Neural progenitor cell (in vitro differentiated cells): ENCODE measurements at regions not wholly inside any gene's neighbourhood (a gene's known extent, or its start where the extent isn't known, plus 50 kb on each side); places are given as distances from the start of the nearest gene placed in this dataset.

ENCODE experiments used
- DNase-seq: peaks from one replicate; pipeline ENCODE4 v3.0.0-alpha.2; 2016; ENCODE audit warnings: low spot score
- H2AFZ ChIP-seq: fragments of 200-600 bp; sonication (generic); replicated peaks from 2 replicates; pipeline ENCODE4 v1.6.1; 2016; ENCODE audit warnings: antibody characterized with exemption
- H3F3A ChIP-seq: fragments of 200-600 bp; sonication (generic); 2 replicates; pipeline ENCODE4 v1.6.1; 2016; ENCODE audit warnings: antibody characterized with exemption, low read depth
- H3K27ac ChIP-seq: fragments of 200-600 bp; sonication (generic); 2 replicates; pipeline ENCODE4 v1.5.1; 2016; ENCODE audit warnings: mild to moderate bottlenecking
- H3K27me3 ChIP-seq: fragments of 200-600 bp; sonication (generic); 2 replicates; pipeline ENCODE4 v1.6.1; 2016; ENCODE audit warnings: mild to moderate bottlenecking, moderate library complexity
- H3K36me3 ChIP-seq: fragments of 200-600 bp; sonication (generic); 2 replicates; pipeline ENCODE4 v1.5.1; 2016
- H3K4me1 ChIP-seq: fragments of 200-600 bp; sonication (generic); 2 replicates; pipeline ENCODE4 v1.6.1; 2016; ENCODE audit warnings: mixed run types
- H3K4me2 ChIP-seq: fragments of 200-600 bp; sonication (generic); 2 replicates; pipeline ENCODE4 v1.6.1; 2016
- H3K4me3 ChIP-seq: fragments of 200-600 bp; sonication (generic); 2 replicates; pipeline ENCODE4 v1.5.1; 2016
- H3K79me2 ChIP-seq: fragments of 200-600 bp; sonication (generic); 2 replicates; pipeline ENCODE4 v1.6.1; 2016; ENCODE audit warnings: low read depth
- H3K9ac ChIP-seq: fragments of 200-600 bp; sonication (generic); 2 replicates; pipeline ENCODE4 v1.6.1; 2016
- H3K9me3 ChIP-seq: fragments of 200-600 bp; sonication (generic); 2 replicates; pipeline ENCODE4 v1.5.1; 2016; ENCODE audit warnings: low read depth
- H4K20me1 ChIP-seq: fragments of 200-600 bp; sonication (generic); 2 replicates; pipeline ENCODE4 v1.6.1; 2016; ENCODE audit warnings: low read depth
- H3K27ac Mint-ChIP-seq: 3 replicates; pipeline ENCODE4 v1.8.0; 2021; ENCODE audit warnings: mixed read lengths
- H3K27me3 Mint-ChIP-seq: 2 replicates; pipeline ENCODE4 v1.8.0; 2022; ENCODE audit warnings: low read depth, mild to moderate bottlenecking, inconsistent platforms, moderate library complexity, mixed read lengths; ENCODE audit not compliant: insufficient read depth
- H3K36me3 Mint-ChIP-seq: 3 replicates; pipeline ENCODE4 v1.8.0; 2021; ENCODE audit warnings: mixed read lengths
- H3K4me1 Mint-ChIP-seq: 3 replicates; pipeline ENCODE4 v1.8.0; 2021; ENCODE audit warnings: mixed read lengths
- H3K4me3 Mint-ChIP-seq: 3 replicates; pipeline ENCODE4 v1.8.0; 2021; ENCODE audit warnings: mild to moderate bottlenecking, moderate library complexity, mixed read lengths
- H3K9me3 Mint-ChIP-seq: 3 replicates; pipeline ENCODE4 v1.8.0; 2020; ENCODE audit warnings: mixed read lengths
- EZH2 ChIP-seq: fragments of 200-600 bp; sonication (generic); IDR thresholded peaks from 2 replicates; pipeline ENCODE4 v1.6.1; 2017; ENCODE audit warnings: antibody characterized with exemption, mild to moderate bottlenecking, moderate library complexity
- EZH2phosphoT487 ChIP-seq: fragments of 200-600 bp; sonication (generic); IDR thresholded peaks from 2 replicates; pipeline ENCODE4 v1.6.1; 2017; ENCODE audit warnings: antibody characterized with exemption
- TF ChIP-seq, protein P1 (sequence below): fragments of 200-600 bp; sonication (generic); IDR thresholded peaks from 2 replicates; pipeline ENCODE4 v1.5.1; 2017; ENCODE audit warnings: antibody characterized with exemption, mild to moderate bottlenecking

DNA sequence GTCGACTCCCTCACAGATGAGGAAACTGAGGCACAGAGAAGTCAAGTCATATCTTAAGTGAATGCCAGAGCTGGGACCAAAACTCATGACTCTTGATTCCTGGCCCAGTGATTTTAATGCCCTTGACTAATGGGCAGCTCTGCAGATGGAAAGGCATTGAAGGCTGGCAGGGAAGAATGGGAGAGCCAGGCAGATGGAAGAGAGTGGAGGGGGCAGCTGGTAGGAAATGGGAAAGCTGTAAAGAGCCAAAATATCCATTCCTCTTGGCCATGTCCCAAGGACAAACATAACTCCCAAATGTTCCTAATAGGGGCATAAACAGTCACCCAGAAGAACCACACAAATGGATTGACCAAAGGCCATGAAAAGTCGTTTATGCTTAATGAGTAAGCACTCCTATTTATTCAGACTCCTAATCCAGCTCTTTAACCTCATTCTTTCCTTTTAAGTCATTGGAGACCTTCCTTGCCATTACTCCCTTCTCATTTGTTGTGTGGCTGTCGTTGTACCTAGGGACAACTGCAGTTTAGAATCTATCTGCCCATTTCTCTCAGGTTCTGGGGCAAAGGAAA is 330.5 kb upstream of the ROPN1 start:
- Histone ChIP-seq H3K4me2 (no peak overlapping the region), H3F3A (no peaks in the 10 kb centered on the region), H3K27me3 (no peaks in the 10 kb centered on the region), H3K79me2 (no peaks in the 10 kb centered on the region), H3K27ac (no peak overlapping the region), H3K36me3 (no peaks in the 10 kb centered on the region), H3K9me3 (no peaks in the 10 kb centered on the region), H3K4me1 (no peaks in the 10 kb centered on the region), H4K20me1 (no peaks in the 10 kb centered on the region), H3K9ac (no peak overlapping the region), H2AFZ (no peak overlapping the region), H3K4me3 (no peak overlapping the region)
- Mint-ChIP-seq H3K9me3 (no peaks in the 10 kb centered on the region), H3K4me1 (peaks cover 6% of the 10 kb centered on the region), H3K27me3 (no peaks in the 10 kb centered on the region), H3K27ac (no peak overlapping the region), H3K36me3 (no peaks in the 10 kb centered on the region), H3K4me3 (no peak overlapping the region)
- no peak for DNase-seq
- TF ChIP-seq EZH2: no peak
- TF ChIP-seq EZH2phosphoT487: no peak
- TF ChIP-seq, protein P1, sequence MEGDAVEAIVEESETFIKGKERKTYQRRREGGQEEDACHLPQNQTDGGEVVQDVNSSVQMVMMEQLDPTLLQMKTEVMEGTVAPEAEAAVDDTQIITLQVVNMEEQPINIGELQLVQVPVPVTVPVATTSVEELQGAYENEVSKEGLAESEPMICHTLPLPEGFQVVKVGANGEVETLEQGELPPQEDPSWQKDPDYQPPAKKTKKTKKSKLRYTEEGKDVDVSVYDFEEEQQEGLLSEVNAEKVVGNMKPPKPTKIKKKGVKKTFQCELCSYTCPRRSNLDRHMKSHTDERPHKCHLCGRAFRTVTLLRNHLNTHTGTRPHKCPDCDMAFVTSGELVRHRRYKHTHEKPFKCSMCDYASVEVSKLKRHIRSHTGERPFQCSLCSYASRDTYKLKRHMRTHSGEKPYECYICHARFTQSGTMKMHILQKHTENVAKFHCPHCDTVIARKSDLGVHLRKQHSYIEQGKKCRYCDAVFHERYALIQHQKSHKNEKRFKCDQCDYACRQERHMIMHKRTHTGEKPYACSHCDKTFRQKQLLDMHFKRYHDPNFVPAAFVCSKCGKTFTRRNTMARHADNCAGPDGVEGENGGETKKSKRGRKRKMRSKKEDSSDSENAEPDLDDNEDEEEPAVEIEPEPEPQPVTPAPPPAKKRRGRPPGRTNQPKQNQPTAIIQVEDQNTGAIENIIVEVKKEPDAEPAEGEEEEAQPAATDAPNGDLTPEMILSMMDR: no peak

GRCh38 chr3:124322966-124323365 is 331.0 kb upstream of the ROPN1 start:
- Mint-ChIP-seq H3K4me1 (peaks cover 6% of the 10 kb centered on the region), H3K9me3 (no peaks in the 10 kb centered on the region), H3K27ac (no peak overlapping the region), H3K27me3 (no peaks in the 10 kb centered on the region), H3K4me3 (no peak overlapping the region), H3K36me3 (no peaks in the 10 kb centered on the region)
- Histone ChIP-seq H3K4me2 (no peak overlapping the region), H2AFZ (no peak overlapping the region), H3K36me3 (no peaks in the 10 kb centered on the region), H3F3A (no peaks in the 10 kb centered on the region), H3K9ac (no peak overlapping the region), H3K27ac (no peak overlapping the region), H3K9me3 (no peaks in the 10 kb centered on the region), H3K79me2 (no peaks in the 10 kb centered on the region), H3K4me1 (no peaks in the 10 kb centered on the region), H3K4me3 (no peak overlapping the region), H3K27me3 (no peaks in the 10 kb centered on the region), H4K20me1 (no peaks in the 10 kb centered on the region)
- no peak for DNase-seq
- TF ChIP-seq EZH2phosphoT487 (no peak), EZH2 (no peak)
- TF ChIP-seq, protein P1: no peak

- no peaks in the 10 kb centered on the region for H3F3A ChIP-seq
- no peak overlapping the region for H3K27ac ChIP-seq
- H3K27me3 ChIP-seq: no peaks in the 10 kb centered on the region
- H3K79me2 ChIP-seq: no peaks in the 10 kb centered on the region
- no peak overlapping the region for H3K4me3 ChIP-seq
- Mint-ChIP-seq H3K4me1 (peaks cover 6% of the 10 kb centered on the region), H3K27me3 (no peaks in the 10 kb centered on the region), H3K4me3 (no peak overlapping the region), H3K36me3 (no peaks in the 10 kb centered on the region), H3K9me3 (no peaks in the 10 kb centered on the region), H3K27ac (no peak overlapping the region)
- H3K4me2 ChIP-seq: no peak overlapping the region
- H3K4me1 ChIP-seq: no peaks in the 10 kb centered on the region
- H3K9me3 ChIP-seq: no peaks in the 10 kb centered on the region
- H3K9ac ChIP-seq: no peak overlapping the region
- TF ChIP-seq, protein P1: no peak
- TF ChIP-seq EZH2phosphoT487: no peak
- no peak for TF ChIP-seq EZH2
- no peak overlapping the region for H2AFZ ChIP-seq
- H3K36me3 ChIP-seq: no peaks in the 10 kb centered on the region
- DNase-seq: no peak
- H4K20me1 ChIP-seq: no peaks in the 10 kb centered on the region
These were observed 333.3 kb upstream of the ROPN1 start for GRCh38 chr3:124325248-124325647.
